ELF-1 (cell line): ENCODE measurements at regions not wholly inside any gene's neighbourhood (a gene's known extent, or its start where the extent isn't known, plus 50 kb on each side); places are given as distances from the start of the nearest gene placed in this dataset.

Experiments used
- DNase-seq: peaks from one replicate; pipeline ENCODE4 v3.0.0-alpha.2; 2016; ENCODE audit warnings: low read depth, low spot score

DNA sequence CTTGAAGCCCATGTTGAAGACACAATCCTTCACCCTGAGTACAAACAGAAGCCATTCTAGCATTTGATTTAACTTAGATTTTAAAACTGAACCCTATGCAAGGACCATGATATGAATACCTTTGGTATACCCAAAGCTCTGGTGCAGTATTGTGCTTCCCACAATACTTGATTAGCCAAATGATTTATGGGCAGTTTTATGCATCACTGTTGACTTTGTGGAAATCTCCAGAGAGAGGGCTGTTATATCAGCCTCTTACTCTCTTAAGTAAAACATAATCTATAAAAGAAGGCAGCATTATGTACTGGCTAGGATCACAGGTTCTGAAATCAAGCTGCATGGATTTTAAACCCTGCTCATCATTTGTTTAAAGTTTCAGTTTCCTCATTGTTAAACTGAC, 762.8 kb downstream of the EFNA5 start:
- no peak for DNase-seq

- DNase-seq: no peak
Observed at GRCh38 chr5:106906199-106906598, 764.5 kb downstream of the EFNA5 start.

DNA sequence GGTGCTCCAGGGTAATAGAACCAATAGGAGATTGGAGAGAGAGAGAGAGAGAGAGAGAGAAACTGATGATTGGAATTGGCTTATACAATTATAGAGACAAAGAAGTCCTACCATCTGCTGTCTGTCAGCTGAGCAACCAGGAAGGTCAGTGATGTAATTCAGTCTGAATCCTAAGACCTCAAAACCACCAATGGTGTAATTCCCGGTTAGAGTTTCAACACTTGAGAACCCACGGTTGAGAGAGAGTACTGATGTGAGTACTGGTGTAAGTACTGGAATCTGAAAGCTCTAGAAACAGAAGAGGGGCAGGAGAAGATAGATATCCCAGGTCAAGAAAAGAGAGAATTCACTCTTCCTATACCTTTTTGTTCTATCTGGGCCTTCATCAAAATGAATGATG, 775.8 kb downstream of the EFNA5 start:
- no peak for DNase-seq

DNA sequence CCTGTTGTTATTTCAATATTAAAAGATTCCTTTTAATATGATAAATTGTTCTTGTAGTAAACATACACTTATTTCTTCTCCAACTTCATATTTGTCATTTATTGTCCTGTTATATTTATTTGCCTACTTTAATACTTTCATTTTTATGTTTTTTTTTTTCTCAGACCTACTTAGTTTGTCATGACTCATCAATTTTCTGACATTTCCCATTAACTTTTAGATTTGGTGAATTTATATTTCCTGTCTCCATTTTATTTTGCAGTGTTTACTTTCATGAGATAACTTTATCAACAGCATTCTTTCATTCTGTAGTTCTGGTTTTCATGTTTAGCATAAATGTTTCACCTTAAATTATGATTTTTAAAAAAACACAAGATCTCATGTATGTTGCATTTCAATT, 788.7 kb downstream of the EFNA5 start:
- DNase-seq: no peak

- DNase-seq: no peak
Observed at GRCh38 chr5:106880656-106881055, 790.1 kb downstream of the EFNA5 start.

- DNase-seq: no peak
Observed at GRCh38 chr5:106877881-106878280, 792.9 kb downstream of the EFNA5 start.

- peak; percentile 39 for DNase-seq
Observed at GRCh38 chr5:106876665-106877194, 794.0 kb downstream of the EFNA5 start.

- no peak for DNase-seq
Observed at GRCh38 chr5:106876298-106876622, 794.5 kb downstream of the EFNA5 start.

DNA sequence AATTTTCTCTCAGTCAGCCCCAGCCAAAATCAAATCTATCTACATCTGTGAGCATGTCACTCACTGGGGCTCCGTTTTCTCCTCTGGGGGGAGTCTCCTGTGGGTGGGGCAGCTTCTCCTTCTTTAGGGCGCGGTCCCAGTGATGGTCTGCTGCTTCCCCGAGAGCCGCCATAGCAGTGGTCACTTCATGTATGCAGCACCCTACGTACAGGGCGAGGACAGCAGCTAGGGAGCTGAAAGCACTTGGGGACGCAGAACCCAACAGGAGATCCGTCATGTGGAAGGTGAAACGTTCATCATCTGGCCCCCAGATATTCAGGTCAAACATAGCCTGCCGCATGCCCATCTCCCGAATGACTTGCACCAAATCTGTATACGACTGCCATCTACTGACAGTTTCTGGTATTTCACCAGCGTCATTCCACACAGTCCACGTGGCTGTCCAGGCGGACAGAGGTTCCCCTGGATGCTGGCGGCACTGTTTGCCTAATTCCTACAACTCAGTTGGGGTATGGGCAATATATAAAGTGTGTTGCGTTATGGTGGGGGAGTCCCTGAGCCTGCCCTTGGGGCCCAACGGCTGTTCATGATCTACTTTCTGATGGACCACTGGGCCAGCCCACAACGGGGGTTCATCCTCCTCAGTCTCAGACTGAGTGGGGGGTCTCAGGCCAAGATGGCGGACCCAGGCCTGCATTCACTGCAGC, 795.0 kb downstream of the EFNA5 start:
- peak; percentile 64 for DNase-seq

DNA sequence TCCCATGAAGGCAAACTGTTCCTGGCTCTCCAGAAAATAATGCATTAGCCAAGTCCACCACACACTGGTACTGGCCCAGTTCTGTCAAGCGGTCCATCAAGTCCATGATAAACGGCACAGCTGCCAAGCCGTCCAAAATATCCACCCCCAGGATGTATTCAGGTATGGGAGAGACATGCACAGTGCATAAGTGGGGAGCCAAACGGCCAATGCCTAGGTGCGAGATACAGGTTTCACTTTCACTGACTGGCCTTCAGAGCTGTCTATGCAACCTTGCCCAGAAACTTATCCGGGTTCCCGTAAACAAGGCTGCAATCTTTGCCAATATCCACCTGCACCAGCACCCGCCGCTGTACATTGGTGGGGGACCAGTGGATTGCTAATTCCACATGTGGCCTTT, 795.8 kb downstream of the EFNA5 start:
- DNase-seq: no peak

GRCh38 chr5:106874531-106874930, 796.2 kb downstream of the EFNA5 start:
- DNase-seq: no peak

DNA sequence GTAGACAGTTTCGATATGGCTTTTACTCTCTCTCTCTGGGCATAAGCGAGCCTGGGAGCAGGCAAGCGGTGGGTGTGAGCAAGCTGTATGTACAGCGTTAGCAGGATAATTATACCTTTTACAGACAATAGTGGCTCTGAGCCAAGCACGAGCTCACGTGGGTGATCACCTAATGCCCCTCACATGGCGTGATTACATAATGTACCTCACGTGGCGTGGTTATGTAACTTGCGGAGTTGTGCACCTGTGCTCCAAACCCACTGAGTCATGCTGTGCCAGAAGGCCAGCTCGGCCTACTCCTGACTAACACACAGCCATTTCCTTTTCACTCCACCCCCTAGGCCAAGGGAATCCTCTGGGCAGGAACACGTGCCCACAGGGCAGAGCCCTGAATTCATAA, 797.2 kb downstream of the EFNA5 start:
- no peak for DNase-seq

GRCh38 chr5:106865279-106865678, 805.5 kb downstream of the EFNA5 start:
- no peak for DNase-seq

GRCh38 chr5:106862450-106863193, 808.1 kb downstream of the EFNA5 start:
- DNase-seq: no peak

DNA sequence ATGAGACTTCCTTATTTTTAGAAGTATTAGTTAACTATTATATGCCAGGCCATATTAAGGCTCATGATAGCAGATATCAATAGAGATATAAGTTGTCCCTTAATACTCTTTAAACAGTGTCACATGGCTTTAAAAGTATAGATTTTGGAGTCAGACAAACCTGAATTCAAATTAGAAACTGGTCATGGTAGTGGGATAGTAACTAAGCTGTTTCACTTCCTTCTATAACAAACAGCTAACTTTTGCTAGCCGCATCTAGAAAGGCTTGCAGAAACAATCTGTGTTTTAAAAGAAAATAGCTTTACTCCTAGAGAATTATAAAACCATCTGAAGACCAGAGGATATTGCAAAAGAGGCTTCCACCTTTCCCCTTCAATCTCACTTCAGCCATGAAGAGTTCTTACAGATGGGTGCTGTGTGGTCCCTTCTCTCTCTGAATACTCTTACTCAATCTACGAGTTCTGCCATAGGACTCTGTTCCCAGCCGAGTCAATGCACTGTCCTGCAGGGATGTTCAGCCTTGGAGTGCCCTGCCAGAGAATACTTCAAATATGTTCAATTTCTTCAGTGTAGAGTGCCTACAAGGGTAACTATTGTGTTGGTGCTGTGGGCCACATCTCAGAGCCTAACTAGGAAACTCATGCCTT, 810.2 kb downstream of the EFNA5 start:
- no peak for DNase-seq

- no peak for DNase-seq
Observed at GRCh38 chr5:106858616-106859015, 812.1 kb downstream of the EFNA5 start.

- DNase-seq: no peak
Observed at GRCh38 chr5:106854922-106855321, 815.8 kb downstream of the EFNA5 start.

- no peak for DNase-seq
Observed at GRCh38 chr5:106854105-106854687, 816.5 kb downstream of the EFNA5 start.

GRCh38 chr5:106853266-106853665, 817.5 kb downstream of the EFNA5 start:
- DNase-seq: no peak

- DNase-seq: no peak
Observed at GRCh38 chr5:106849266-106849665, 821.5 kb downstream of the EFNA5 start.

DNA sequence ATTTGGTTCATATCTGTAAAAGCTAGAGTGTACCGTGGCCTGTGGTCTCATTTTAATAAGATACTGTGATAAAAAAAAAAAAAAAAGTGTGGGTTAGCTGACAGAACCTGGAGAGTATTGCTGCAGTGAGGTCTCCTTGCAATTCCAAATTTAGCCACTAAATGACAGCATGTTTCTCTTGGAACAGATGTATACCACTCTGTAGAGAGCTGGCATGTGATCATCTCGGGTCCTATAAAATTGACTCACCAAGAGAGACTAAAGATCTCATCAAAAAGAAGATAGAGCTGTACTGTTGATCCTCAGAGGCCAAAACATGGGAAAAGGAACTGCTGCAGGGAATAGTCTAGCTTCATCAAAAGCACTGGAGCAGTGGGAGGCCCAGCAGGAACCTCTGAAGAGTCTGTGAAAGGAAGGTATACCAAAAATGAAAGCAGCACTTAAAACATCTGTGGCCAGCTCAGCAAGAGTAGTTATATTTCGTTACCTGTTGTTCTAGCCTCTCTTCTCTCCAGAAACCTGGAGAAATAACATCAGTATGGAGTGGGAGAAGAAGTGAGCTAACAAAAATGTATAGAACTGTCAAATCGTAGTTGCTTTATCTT, 826.8 kb downstream of the EFNA5 start:
- peak; percentile 12 for DNase-seq

DNA sequence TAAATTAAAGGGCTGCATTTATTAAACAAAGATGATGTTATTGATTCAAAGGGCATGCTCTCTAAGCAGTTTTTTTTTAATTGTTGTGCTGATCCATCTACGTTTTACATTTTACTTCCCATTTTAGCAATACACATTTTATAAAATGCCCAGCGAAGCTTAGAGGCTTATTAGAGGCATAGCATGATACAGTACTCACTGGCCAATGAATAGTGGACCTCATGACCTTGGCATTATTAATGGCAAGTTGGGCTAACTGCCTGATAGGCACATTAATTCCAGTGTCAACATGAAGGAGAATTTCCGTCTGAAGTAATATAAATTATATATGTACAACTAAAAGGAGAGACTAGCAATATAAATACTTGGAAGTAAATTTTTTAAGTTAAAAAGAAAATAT, 837.2 kb downstream of the EFNA5 start:
- DNase-seq: no peak
